Peyer's patch (tissue), 4 donors: ENCODE measurements at regions not wholly inside any gene's neighbourhood (a gene's known extent, or its start where the extent isn't known, plus 50 kb on each side); places are given as distances from the start of the nearest gene placed in this dataset.

ENCODE experiments used
- DNase-seq, 3 donors: peaks; one replicate each; pipeline ENCODE4 v3.0.0-alpha.2; 2017 to 2019
- H3K27ac ChIP-seq, 4 donors: fragments of 200-600 bp; sonication (generic); one replicate each; pipeline ENCODE4 v1.5.1; 2016 to 2019
- H3K27me3 ChIP-seq, 2 donors: fragments of 200-600 bp; sonication (generic); one replicate each; pipeline ENCODE4 v1.5.1; 2019
- H3K36me3 ChIP-seq, 3 donors: fragments of 200-600 bp; sonication (generic); one replicate each; pipeline ENCODE4 v1.5.1; 2016 to 2019
- H3K4me1 ChIP-seq, 4 donors: fragments of 200-600 bp; sonication (generic); one replicate each; pipeline ENCODE4 v1.5.1; 2016 to 2019
- H3K4me3 ChIP-seq, 4 donors: fragments of 200-600 bp; sonication (generic); 1 replicate in 3 of 4; 2 replicates in 1 of 4; pipeline ENCODE4 v1.5.1; 2016 to 2019; ENCODE audit warnings: mild to moderate bottlenecking in 1 of 4
- H3K9me3 ChIP-seq, 4 donors: fragments of 200-600 bp; sonication (generic); one replicate each; pipeline ENCODE4 v1.5.1; 2016 to 2019; ENCODE audit warnings: mild to moderate bottlenecking in 1 of 4
- POLR2A ChIP-seq, 2 donors: fragments of 450-650 bp; IDR thresholded peaks; one replicate each; pipeline ENCODE4 v1.5.1; 2017; ENCODE audit warnings: antibody characterized with exemption in 2 of 2, mild to moderate bottlenecking in 2 of 2, moderate library complexity in 2 of 2
- TF ChIP-seq, protein P1 (sequence below), 6 experiments: fragments of 450-650 bp in 4 of 6; fragments of 200-600 bp in 2 of 6; sonication (generic) in 1 of 6; IDR thresholded peaks; one replicate each; pipeline ENCODE4 v1.5.1; 2017 to 2019; ENCODE audit warnings: antibody characterized with exemption in 6 of 6, mild to moderate bottlenecking in 3 of 6, moderate library complexity in 1 of 6

DNA sequence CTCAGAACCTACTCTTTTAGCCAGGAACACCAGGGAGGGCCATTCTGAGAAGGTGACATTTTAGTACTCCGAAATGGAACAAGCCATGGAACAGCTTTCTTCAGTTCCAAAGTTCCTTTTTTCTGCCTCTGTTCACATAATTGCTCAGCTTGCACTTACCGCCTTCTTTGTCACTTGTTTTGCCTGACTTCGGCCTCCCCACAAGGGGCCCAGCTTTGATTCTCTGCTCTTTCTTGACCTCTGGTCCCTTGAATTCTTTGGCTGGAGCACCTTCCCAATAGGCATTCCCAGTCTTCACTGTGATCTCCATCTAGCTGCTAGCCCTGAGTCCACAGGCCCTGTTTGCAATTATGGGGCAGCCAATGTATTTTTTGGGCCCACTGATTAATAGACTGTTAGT is 51.4 kb upstream of the SLC7A14 start:
- no peak for TF ChIP-seq POLR2A (IDR thresholded peaks at IDR 0.05)
- TF ChIP-seq, protein P1, sequence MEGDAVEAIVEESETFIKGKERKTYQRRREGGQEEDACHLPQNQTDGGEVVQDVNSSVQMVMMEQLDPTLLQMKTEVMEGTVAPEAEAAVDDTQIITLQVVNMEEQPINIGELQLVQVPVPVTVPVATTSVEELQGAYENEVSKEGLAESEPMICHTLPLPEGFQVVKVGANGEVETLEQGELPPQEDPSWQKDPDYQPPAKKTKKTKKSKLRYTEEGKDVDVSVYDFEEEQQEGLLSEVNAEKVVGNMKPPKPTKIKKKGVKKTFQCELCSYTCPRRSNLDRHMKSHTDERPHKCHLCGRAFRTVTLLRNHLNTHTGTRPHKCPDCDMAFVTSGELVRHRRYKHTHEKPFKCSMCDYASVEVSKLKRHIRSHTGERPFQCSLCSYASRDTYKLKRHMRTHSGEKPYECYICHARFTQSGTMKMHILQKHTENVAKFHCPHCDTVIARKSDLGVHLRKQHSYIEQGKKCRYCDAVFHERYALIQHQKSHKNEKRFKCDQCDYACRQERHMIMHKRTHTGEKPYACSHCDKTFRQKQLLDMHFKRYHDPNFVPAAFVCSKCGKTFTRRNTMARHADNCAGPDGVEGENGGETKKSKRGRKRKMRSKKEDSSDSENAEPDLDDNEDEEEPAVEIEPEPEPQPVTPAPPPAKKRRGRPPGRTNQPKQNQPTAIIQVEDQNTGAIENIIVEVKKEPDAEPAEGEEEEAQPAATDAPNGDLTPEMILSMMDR (IDR thresholded peaks at IDR 0.05): no peak
- Histone ChIP-seq H3K4me3 (no peak overlapping the region), H3K4me1 (peaks cover 0 to 7% (median 0%) of the 10 kb centered on the region in 4 donors), H3K27me3 (no peaks in the 10 kb centered on the region), H3K36me3 (no peaks in the 10 kb centered on the region), H3K27ac (no peak overlapping the region), H3K9me3 (no peaks in the 10 kb centered on the region)
- no peak for DNase-seq

DNA sequence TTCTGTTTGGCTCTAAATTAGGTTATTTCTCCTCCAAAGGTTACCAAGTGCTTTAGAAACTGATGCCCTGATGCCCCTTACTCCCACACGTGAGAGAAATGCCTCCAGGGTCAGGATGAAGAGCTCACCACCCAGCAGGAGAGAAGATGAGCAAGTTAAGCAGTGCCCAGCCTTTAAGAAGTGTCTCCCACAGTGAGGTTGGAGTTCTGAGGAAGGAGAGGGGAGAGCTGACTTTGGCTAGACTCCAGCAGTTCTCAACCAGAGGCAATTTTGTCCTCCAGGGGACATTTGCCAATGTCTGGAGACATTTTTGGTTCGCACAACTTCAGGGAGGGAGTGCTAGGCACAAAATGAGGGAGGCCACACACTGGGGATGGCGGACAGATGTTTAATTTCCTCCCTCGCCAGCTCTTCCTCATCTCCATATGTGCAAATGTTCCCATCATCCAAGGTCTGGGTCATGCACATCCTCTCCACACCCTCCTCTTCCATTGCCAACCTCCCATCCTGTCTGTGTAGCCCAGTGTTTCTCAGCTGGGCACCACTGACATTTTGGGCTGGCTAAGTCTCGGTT is 50.6 kb upstream of the SLC7A14 start:
- no peak for TF ChIP-seq POLR2A (IDR thresholded peaks at IDR 0.05)
- TF ChIP-seq, protein P1 (IDR thresholded peaks at IDR 0.05): no peak
- DNase-seq: no peak
- H3K4me1 ChIP-seq: peaks cover 0 to 7% (median 0%) of the 10 kb centered on the region in 4 donors
- H3K9me3 ChIP-seq: no peaks in the 10 kb centered on the region
- no peaks in the 10 kb centered on the region for H3K36me3 ChIP-seq
- no peaks in the 10 kb centered on the region for H3K27me3 ChIP-seq
- no peak overlapping the region for H3K27ac ChIP-seq
- H3K4me3 ChIP-seq: no peak overlapping the region
